ENCODE measurements at regions not wholly inside any gene's neighbourhood (a gene's known extent, or its start where the extent isn't known, plus 50 kb on each side); places are given as distances from the start of the nearest gene placed in this dataset.

DNA sequence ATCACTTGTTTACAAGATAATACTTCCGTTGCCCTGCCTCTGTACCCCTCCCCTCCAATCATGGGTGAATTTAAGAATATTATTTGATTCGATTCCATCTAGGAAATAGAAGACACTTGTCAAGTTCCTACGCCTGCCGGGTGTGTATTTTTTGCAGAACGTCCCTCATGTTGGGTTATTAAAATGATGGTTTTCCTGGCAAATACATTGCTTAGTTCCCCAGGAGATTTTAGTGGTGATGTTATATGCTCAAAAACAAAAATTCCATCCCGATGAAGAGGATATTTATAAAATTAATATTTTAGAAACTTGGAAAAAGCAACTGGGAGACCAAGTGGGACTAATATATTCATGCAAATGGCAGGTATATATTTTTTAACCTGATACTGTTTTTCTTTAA is 548.4 kb downstream of the EDEM1 start:
- H3K4me3 ChIP-seq = no peak overlapping the region
- no peak for TF ChIP-seq POLR2A (IDR thresholded peaks at IDR 0.05)
- H3K4me1 ChIP-seq = no peaks in the 10 kb centered on the region
- H3K36me3 ChIP-seq = no peaks in the 10 kb centered on the region
- no peak overlapping the region for H3K27ac ChIP-seq
- intact Hi-C loops (cut with DNase I; ENCODE audit: low total_unique reads) = no loop called here
- WGBS, 5 donors = 74 to 80% (median 78%) methylated on average over 6 of the region's 6 CpGs
- no peaks in the 10 kb centered on the region for H3K9me3 ChIP-seq
- no peak for DNase-seq
- H3K27me3 ChIP-seq = no peaks in the 10 kb centered on the region

DNA sequence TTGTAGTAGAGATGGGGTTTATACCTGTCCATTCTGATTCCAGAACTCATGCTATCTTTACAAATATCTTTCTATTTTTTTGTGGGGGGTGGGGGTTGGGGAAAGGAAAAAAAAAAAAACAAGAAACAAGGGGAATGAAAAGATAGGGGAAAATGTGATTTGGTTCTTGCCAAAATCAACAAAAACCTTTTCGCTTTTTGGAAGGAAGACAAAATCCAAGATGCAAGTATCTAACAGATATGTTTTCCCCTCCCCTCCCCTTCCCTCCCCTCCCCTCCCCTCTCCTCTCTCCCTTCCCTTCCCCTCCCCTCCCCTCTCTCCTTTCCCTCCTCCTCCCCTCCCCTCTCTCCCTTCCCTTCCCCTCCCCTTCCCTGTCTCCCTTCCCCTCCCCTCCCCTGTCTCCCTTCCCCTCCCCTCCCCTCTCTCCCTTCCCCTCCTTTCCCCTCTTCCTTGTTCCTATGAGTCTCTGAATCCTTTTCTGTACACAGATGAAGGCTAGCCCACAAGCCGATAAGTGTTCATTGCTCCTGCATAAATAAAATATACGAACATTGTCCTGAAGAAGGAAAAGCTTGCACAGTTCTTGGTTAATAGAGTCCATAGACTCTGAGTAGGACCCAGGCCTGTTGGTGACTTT is 551.9 kb downstream of the EDEM1 start:
- Histone ChIP-seq H3K27ac (no peak overlapping the region), H3K36me3 (no peaks in the 10 kb centered on the region), H3K9me3 (no peaks in the 10 kb centered on the region), H3K27me3 (no peaks in the 10 kb centered on the region), H3K4me1 (no peaks in the 10 kb centered on the region), H3K4me3 (no peak overlapping the region)
- intact Hi-C loops (cut with DNase I; ENCODE audit: low total_unique reads) = no loop called here
- WGBS, 5 donors = 44 to 89% (median 60%) methylated on average over 3 of the region's 3 CpGs
- DNase-seq = no peak
- no peak for TF ChIP-seq EP300 (IDR thresholded peaks at IDR 0.05)
- TF ChIP-seq, protein P1, sequence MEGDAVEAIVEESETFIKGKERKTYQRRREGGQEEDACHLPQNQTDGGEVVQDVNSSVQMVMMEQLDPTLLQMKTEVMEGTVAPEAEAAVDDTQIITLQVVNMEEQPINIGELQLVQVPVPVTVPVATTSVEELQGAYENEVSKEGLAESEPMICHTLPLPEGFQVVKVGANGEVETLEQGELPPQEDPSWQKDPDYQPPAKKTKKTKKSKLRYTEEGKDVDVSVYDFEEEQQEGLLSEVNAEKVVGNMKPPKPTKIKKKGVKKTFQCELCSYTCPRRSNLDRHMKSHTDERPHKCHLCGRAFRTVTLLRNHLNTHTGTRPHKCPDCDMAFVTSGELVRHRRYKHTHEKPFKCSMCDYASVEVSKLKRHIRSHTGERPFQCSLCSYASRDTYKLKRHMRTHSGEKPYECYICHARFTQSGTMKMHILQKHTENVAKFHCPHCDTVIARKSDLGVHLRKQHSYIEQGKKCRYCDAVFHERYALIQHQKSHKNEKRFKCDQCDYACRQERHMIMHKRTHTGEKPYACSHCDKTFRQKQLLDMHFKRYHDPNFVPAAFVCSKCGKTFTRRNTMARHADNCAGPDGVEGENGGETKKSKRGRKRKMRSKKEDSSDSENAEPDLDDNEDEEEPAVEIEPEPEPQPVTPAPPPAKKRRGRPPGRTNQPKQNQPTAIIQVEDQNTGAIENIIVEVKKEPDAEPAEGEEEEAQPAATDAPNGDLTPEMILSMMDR (IDR thresholded peaks at IDR 0.05) = no peak
- no peak for TF ChIP-seq POLR2AphosphoS5 (IDR thresholded peaks at IDR 0.05)

DNA sequence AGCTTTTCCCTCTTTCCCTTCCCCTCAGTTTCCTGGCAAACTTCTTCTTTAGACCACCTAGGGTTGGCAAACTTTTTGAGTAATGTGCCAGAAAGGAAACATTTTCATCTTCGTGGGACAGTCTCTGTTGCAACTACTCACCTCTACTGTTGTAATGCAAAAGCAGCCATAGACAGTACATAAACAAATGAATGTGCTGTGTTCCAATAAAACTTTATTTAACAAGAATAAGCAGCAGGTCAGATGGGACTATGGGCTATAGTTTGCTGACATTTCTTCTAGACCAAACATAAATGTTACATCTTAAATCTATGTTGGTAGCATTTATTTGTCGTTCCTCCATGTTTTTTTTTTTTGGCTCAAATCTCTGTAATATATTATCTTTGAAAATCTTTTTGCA is 552.4 kb downstream of the EDEM1 start:
- no peak for TF ChIP-seq POLR2AphosphoS5 (IDR thresholded peaks at IDR 0.05)
- no peak for TF ChIP-seq EP300 (IDR thresholded peaks at IDR 0.05)
- no peak for DNase-seq
- Histone ChIP-seq H3K4me3 (no peak overlapping the region), H3K27me3 (no peaks in the 10 kb centered on the region), H3K4me1 (no peaks in the 10 kb centered on the region), H3K9me3 (no peaks in the 10 kb centered on the region), H3K27ac (no peak overlapping the region), H3K36me3 (no peaks in the 10 kb centered on the region)
- WGBS, 5 donors = 78 to 92% (median 86%) methylated on average over 2 of the region's 2 CpGs
- intact Hi-C loops (cut with DNase I; ENCODE audit: low total_unique reads) = no loop called here

DNA sequence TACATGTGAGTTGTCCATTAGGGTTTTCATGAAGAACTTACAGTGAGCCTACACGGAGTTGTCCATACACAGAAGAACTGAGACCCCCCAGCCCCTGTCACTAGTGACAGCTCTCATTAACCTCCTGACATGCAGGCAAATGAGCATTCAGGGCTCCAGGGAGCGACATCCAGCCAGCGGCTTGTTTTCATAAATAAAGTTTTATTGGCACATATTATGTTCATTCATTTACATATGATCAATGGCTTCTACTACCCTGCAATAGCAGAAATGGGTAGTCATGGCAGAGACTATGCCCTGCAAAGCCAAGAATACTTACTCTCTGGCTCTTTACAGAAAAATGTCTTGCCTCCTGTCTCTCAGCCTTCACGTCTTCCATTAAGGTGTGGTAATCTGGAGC is 553.5 kb downstream of the EDEM1 start:
- no peak for DNase-seq
- H3K4me3 ChIP-seq = no peak overlapping the region
- TF ChIP-seq EP300 (IDR thresholded peaks at IDR 0.05) (no peak), POLR2AphosphoS5 (IDR thresholded peaks at IDR 0.05) (no peak), POLR2A (IDR thresholded peaks at IDR 0.05) (no peak)
- TF ChIP-seq, protein P1 (IDR thresholded peaks at IDR 0.05) = no peak

DNA sequence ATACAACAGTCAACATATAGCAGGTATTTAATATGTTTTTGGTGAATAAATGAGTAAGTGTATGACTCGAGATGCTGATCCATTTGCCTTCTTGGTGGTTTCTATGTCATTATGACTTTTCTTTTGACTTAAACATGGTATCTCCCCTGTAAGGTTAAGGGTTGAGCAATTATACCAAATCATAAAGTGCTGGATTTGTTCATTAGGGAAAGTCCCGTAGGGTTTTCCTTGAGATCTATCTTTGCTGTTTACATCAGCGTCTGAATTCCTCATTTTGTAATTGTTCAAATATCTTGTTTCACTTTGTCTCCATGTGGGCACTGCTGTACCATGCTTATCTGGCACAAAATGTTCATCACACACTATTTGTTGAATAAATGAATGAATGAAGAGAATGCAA is 562.6 kb downstream of the EDEM1 start:
- DNase-seq = no peak
- H3K9me3 ChIP-seq = no peaks in the 10 kb centered on the region
- H3K4me1 ChIP-seq = no peaks in the 10 kb centered on the region
- WGBS, 5 donors = 68 to 75% (median 73%) methylated on average over 3 of the region's 3 CpGs
- no peaks in the 10 kb centered on the region for H3K27me3 ChIP-seq
- intact Hi-C loops (cut with DNase I; ENCODE audit: low total_unique reads) = no loop called here
- no peak for TF ChIP-seq POLR2AphosphoS5 (IDR thresholded peaks at IDR 0.05)
- TF ChIP-seq EP300 (IDR thresholded peaks at IDR 0.05) = no peak
- TF ChIP-seq POLR2A (IDR thresholded peaks at IDR 0.05) = no peak
- TF ChIP-seq, protein P1 (IDR thresholded peaks at IDR 0.05) = no peak
- no peaks in the 10 kb centered on the region for H3K36me3 ChIP-seq
- no peak overlapping the region for H3K4me3 ChIP-seq
- H3K27ac ChIP-seq = no peak overlapping the region

More for the DNA sequence above, 553.5 kb downstream of the EDEM1 start:
- no peaks in the 10 kb centered on the region for H3K4me1 ChIP-seq
- H3K27me3 ChIP-seq = no peaks in the 10 kb centered on the region
- H3K36me3 ChIP-seq = no peaks in the 10 kb centered on the region
- WGBS, 5 donors = 83 to 91% (median 86%) methylated on average over 4 of the region's 4 CpGs
- intact Hi-C loops (cut with DNase I; ENCODE audit: low total_unique reads) = no loop called here
- no peak overlapping the region for H3K27ac ChIP-seq
- no peaks in the 10 kb centered on the region for H3K9me3 ChIP-seq

Measured in stomach (tissue), 8 donors.